Right lobe of liver (tissue), 4 donors: ENCODE measurements at regions not wholly inside any gene's neighbourhood (a gene's known extent, or its start where the extent isn't known, plus 50 kb on each side); places are given as distances from the start of the nearest gene placed in this dataset.

Experiments used
- CTCF ChIP-seq, 4 donors: fragments of 200-600 bp in 3 of 4; fragments of 450-650 bp in 1 of 4; IDR thresholded peaks; one replicate each; pipeline versions ENCODE4 v1.5.1 to v1.8.0; 2016 to 2022; ENCODE audit warnings: antibody characterized with exemption in 4 of 4, mild to moderate bottlenecking in 2 of 4
- POLR2A ChIP-seq: fragments of 450-650 bp; IDR thresholded peaks from one replicate; pipeline ENCODE4 v1.6.1; 2017; ENCODE audit warnings: antibody characterized with exemption, mild to moderate bottlenecking
- donor health status: DM: no; HTN: no; CAD: no.
- donor health status: DM: no; HTN: no; CAD: no.
- donor health status: DM: no; HTN: yes; CAD: no.

- peak in 2 of 4 donors; percentile 8 to 11 for TF ChIP-seq CTCF (IDR thresholded peaks at IDR 0.05)
- peak; percentile 2 for TF ChIP-seq POLR2A
Observed at GRCh38 chr2:144331674-144332355, 188.1 kb downstream of the ZEB2 start.
